ENCODE measurements at regions not wholly inside any gene's neighbourhood (a gene's known extent, or its start where the extent isn't known, plus 50 kb on each side); places are given as distances from the start of the nearest gene placed in this dataset.

- no peak for TF ChIP-seq CTCF (IDR thresholded peaks at IDR 0.05; ENCODE audit: control insufficient read depth, extremely low read depth, insufficient read depth)
- no peak for DNase-seq (ENCODE audit: low read depth)
- H3K4me3 ChIP-seq (ENCODE audit: low read depth, low read length), result no peak overlapping the region
Measured at GRCh38 chr1:224867715-224868114, 61.8 kb upstream of the DNAH14 start.

GRCh38 chr1:224872832-224873433 lies 56.5 kb upstream of the DNAH14 start:
- DNase-seq (ENCODE audit: low read depth), result no peak

GRCh38 chr1:224873434-224874369 lies 55.8 kb upstream of the DNAH14 start:
- TF ChIP-seq CTCF (IDR thresholded peaks at IDR 0.05; ENCODE audit: control insufficient read depth, extremely low read depth, insufficient read depth), result no peak
- no peak overlapping the region for H3K4me3 ChIP-seq (ENCODE audit: low read depth, low read length)
- no peak for DNase-seq (ENCODE audit: low read depth)

More at GRCh38 chr1:224872832-224873433, 56.5 kb upstream of the DNAH14 start:
- H3K4me3 ChIP-seq (ENCODE audit: low read depth, low read length), result no peak overlapping the region
- TF ChIP-seq CTCF (IDR thresholded peaks at IDR 0.05; ENCODE audit: control insufficient read depth, extremely low read depth, insufficient read depth), result no peak

- DNase-seq (ENCODE audit: low read depth), result no peak
Measured at GRCh38 chr1:224874775-224875174, 54.7 kb upstream of the DNAH14 start.

GRCh38 chr1:224879162-224879803 lies 50.2 kb upstream of the DNAH14 start:
- TF ChIP-seq CTCF (IDR thresholded peaks at IDR 0.05; ENCODE audit: control insufficient read depth, extremely low read depth, insufficient read depth), result no peak
- no peak overlapping the region for H3K4me3 ChIP-seq (ENCODE audit: low read depth, low read length)
- no peak for DNase-seq (ENCODE audit: low read depth)

More at GRCh38 chr1:224874775-224875174, 54.7 kb upstream of the DNAH14 start:
- H3K4me3 ChIP-seq (ENCODE audit: low read depth, low read length), result no peak overlapping the region
- no peak for TF ChIP-seq CTCF (IDR thresholded peaks at IDR 0.05; ENCODE audit: control insufficient read depth, extremely low read depth, insufficient read depth)

Data from LNCaP clone FGC (cell line).